ENCODE measurements at regions not wholly inside any gene's neighbourhood (a gene's known extent, or its start where the extent isn't known, plus 50 kb on each side); places are given as distances from the start of the nearest gene placed in this dataset.
"Not testable (repeated sequence)": the region's sequence is repeated elsewhere in the genome, so short reads cannot be mapped to it uniquely, and the experiment has no call there.

DNA sequence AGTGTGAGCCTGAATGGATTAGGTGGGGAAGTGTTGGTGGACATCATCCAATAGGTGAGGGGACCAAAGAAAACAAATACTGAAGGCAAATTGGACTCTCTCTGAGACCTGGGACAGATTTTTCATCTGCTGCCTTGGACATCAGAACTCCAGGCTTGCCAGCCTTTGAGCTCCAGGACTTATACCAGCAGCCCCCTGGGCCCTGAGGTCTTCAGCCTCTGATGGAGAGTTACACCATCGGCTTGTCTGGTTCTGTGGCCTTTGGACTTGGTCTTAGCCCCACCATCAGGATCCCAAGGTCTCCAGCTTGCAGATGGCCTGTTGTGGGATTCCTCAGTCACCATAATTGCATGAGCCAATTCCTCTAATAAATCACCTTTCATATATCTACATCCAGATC, 80.8 kb upstream of the SLC8A3 start:
- no peaks in the 10 kb centered on the region for H3K36me3 Mint-ChIP-seq
- no peak overlapping the region for H3K27ac Mint-ChIP-seq
- H3K27me3 Mint-ChIP-seq = peaks cover 9% of the 10 kb centered on the region
- H3K4me1 Mint-ChIP-seq (ENCODE audit: low read depth) = no peaks in the 10 kb centered on the region
- no peaks in the 10 kb centered on the region for H3K9me3 Mint-ChIP-seq (ENCODE audit: low read depth)
- no peak overlapping the region for H3K4me3 Mint-ChIP-seq

DNA sequence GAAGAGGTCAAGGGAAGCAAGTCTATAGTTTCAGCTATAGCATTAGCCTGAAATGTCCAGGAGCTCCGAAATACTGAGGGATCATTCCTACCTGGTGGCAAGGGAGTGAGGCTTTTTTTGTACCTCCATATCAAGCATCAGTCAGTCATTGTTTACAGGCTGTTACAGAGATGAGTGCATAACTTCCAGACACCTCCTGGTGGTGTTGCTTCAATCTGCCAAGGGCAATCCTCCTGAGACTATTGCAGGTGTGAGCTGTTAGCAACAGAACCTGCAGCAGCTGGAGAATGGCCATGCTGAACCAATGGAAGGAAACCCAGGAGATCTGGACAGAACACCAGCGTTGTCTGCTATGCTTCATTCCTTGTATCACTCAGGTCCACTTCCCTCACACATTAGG, 80.0 kb upstream of the SLC8A3 start:
- Mint-ChIP-seq H3K36me3 (no peaks in the 10 kb centered on the region), H3K4me1 (ENCODE audit: low read depth) (no peaks in the 10 kb centered on the region), H3K4me3 (no peak overlapping the region), H3K27ac (no peak overlapping the region), H3K9me3 (ENCODE audit: low read depth) (no peaks in the 10 kb centered on the region), H3K27me3 (peaks cover 5% of the 10 kb centered on the region)

DNA sequence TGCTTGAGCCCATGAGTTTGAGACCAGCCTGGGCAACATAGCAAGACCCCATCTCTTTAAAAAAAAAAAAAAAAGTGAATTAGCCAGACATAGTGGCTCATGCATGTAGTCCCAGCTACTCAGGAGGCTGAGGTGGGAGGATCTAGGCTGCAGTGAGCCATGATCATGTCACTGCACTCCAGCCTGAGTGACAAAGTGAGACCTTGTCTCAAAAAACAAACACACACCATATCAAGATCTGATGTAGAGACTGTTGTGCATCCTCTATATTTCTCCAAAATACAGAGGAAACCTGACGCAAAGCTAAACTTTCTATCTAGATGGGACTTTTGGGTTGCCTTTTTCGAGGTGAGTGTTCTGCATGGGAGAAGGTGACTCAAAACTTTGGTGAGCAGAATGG, 77.4 kb upstream of the SLC8A3 start:
- H3K4me1 Mint-ChIP-seq (ENCODE audit: low read depth) = no peaks in the 10 kb centered on the region
- H3K27me3 Mint-ChIP-seq = peaks cover 9% of the 10 kb centered on the region
- no peaks in the 10 kb centered on the region for H3K36me3 Mint-ChIP-seq
- no peak overlapping the region for H3K27ac Mint-ChIP-seq
- no peak overlapping the region for H3K4me3 Mint-ChIP-seq
- no peaks in the 10 kb centered on the region for H3K9me3 Mint-ChIP-seq (ENCODE audit: low read depth)

DNA sequence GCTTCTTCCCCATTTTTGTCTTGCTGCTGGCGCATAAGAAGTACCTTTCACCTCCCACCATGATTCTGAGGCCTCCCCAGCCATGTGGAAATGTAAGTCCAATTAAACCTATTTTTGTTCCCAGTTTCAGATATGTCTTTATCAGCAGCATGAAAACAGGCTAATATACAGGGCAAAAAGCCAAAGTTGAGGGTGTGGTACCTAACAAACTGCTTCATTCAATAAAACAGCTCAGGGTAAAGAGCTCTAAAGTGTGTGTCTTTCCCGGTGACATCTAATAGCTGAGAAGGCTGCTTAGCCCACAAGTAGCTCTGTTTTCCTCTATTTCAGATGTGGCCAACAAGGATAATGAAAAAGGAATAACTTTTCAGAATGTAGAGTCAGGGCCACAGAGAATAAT, 76.7 kb upstream of the SLC8A3 start:
- Mint-ChIP-seq H3K27me3 (peaks cover 9% of the 10 kb centered on the region), H3K36me3 (no peaks in the 10 kb centered on the region), H3K4me3 (no peak overlapping the region), H3K27ac (no peak overlapping the region), H3K9me3 (ENCODE audit: low read depth) (no peaks in the 10 kb centered on the region), H3K4me1 (ENCODE audit: low read depth) (no peaks in the 10 kb centered on the region)

DNA sequence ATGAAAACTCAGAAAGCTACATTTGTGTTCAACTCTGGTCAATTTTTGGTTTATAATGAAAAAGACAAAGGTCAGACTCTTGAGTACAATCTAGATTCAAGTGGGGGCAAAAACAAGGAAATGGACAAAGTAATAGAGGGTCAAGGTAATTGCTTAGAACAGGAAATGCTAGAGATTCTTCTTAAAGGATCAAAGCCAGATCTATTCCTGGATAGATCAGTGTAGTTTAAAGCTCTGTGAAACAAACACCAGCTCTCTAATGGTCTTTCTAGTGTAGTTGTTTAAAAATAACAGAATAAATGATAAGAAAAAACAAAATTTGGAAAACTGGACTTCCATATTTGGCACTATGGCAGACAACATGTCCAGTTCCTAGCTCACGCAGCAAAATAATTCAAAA, 70.7 kb upstream of the SLC8A3 start:
- H3K9me3 Mint-ChIP-seq (ENCODE audit: low read depth) = no peaks in the 10 kb centered on the region
- H3K27me3 Mint-ChIP-seq = peaks cover 31% of the 10 kb centered on the region
- no peak overlapping the region for H3K4me3 Mint-ChIP-seq
- no peaks in the 10 kb centered on the region for H3K36me3 Mint-ChIP-seq
- no peak overlapping the region for H3K27ac Mint-ChIP-seq
- peaks cover 12% of the 10 kb centered on the region for H3K4me1 Mint-ChIP-seq (ENCODE audit: low read depth)

DNA sequence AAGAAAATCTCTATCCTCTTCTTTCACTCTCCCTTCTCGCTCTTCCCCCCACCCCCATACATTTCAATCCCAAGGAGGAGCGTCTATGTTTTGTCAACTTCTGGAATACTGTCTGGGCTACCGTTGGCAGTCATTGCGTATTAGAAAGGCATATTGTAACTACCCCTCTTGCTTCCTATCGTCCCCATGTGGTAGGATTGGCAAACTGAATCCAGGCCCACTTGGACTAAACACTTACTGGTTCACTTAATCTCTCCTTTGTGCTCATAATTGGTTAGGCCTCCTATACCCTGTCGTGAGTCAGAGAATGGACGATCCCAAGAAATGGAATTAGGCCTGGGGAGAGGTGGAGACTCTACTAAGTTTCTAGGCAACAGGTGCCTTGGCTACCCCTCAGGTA, 68.8 kb upstream of the SLC8A3 start:
- Mint-ChIP-seq H3K27ac (no peak overlapping the region), H3K36me3 (no peaks in the 10 kb centered on the region), H3K4me3 (no peak overlapping the region), H3K9me3 (ENCODE audit: low read depth) (no peaks in the 10 kb centered on the region), H3K4me1 (ENCODE audit: low read depth) (peaks cover 12% of the 10 kb centered on the region), H3K27me3 (peaks cover 37% of the 10 kb centered on the region)

DNA sequence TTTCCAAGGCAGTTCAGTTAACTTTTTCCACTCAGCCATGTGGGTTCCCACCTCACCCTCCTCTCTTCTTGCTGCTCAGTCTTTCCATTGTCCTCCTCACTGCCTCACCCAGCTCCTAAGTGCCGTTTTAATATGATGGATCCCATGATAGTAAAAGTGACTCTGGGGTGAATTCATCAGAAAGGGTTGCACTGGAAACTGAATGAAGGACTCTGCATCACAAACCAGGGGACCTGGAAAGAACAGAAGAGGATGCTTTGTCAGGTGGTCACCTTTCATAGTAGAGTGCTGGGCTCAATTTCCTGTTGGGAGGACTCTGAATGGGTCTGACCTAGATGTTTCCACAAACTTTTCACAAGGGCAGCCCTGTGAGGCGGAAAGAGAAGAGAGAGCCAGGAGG, 67.8 kb upstream of the SLC8A3 start:
- H3K27me3 Mint-ChIP-seq = peaks cover 40% of the 10 kb centered on the region
- no peaks in the 10 kb centered on the region for H3K36me3 Mint-ChIP-seq
- H3K27ac Mint-ChIP-seq = no peak overlapping the region
- no peaks in the 10 kb centered on the region for H3K9me3 Mint-ChIP-seq (ENCODE audit: low read depth)
- H3K4me3 Mint-ChIP-seq = no peak overlapping the region
- H3K4me1 Mint-ChIP-seq (ENCODE audit: low read depth) = peaks cover 12% of the 10 kb centered on the region

DNA sequence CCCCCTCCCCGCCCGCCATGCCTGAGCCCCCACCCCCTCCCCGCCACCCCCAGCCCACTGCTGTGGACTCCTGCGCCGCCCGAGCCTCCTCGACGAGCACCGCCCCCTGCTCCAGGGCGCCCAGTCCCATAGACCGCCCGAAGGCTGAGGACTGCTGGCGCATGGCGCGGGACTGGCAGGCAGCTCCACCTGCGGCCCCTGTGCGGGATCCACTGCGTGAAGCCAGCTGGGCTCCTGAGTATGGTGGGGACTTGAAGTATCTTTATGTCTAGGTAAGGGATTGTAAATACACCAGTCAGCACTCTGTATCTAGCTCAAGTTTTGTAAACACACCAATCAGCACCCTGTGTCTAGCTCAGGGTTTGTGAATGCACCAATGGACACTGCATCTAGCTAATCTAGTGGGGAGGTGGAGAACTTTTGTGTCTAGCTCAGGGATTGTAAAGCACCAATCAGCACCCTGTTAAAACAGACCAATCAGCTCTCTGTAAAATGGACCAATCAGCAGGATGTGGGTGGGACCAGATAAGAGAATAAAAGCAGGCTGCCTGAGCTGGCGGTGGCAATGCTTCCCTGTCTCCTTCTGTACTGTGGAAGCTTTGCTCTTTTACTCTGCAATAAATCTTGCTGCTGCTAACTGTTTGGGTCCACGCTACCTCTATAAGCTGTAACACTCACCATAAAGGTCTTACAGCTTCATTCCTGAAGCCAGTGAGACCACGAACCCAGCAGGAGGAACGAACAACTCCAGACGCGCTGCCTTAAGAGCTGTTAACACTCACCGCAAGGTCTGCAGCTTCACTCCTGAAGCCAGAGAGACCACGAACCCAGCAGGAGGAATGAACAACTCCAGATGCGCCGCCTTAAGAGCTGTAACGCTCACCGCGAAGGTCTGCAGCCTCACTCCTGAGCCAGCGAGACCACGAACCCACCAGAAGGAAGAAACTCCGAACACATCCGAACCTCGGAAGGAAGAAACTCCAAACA, 66.6 kb upstream of the SLC8A3 start:
- H3K36me3 Mint-ChIP-seq; H3K9me3 Mint-ChIP-seq (ENCODE audit: low read depth); H3K27ac Mint-ChIP-seq: not testable (repeated sequence)
- H3K27me3 Mint-ChIP-seq = peaks cover 43% of the 10 kb centered on the region
- peaks cover 12% of the 10 kb centered on the region for H3K4me1 Mint-ChIP-seq (ENCODE audit: low read depth)
- peak overlapping the region; percentile 86 for H3K4me3 Mint-ChIP-seq

DNA sequence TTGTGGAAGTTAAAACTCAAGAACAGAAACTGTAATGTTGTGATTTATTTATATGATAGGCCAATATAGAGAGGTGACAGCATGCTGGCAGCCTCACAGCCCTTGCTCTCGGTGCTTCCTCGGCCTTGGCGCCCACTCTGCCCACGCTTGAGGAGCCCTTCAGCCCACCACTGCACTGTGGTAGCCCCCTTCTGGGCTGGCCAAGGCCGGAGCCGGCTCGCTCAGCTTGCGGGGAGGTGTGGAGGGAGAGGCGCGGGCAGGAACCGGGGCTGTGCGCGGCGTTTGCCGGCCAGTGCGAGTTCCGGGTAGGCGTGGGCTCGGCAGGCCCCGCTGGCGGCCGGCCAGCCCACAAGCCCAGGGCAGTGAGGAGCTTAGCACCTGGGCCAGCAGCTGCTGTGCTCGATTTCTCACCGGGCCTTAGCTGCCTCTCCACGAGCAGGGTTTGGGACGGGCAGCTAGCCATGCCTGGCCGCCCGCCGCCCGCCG, 65.8 kb upstream of the SLC8A3 start:
- no peaks in the 10 kb centered on the region for H3K9me3 Mint-ChIP-seq (ENCODE audit: low read depth)
- H3K27ac Mint-ChIP-seq = no peak overlapping the region
- peaks cover 12% of the 10 kb centered on the region for H3K4me1 Mint-ChIP-seq (ENCODE audit: low read depth)
- H3K36me3 Mint-ChIP-seq = no peaks in the 10 kb centered on the region
- H3K4me3 Mint-ChIP-seq = peak overlapping the region; percentile 44
- H3K27me3 Mint-ChIP-seq = peaks cover 43% of the 10 kb centered on the region

DNA sequence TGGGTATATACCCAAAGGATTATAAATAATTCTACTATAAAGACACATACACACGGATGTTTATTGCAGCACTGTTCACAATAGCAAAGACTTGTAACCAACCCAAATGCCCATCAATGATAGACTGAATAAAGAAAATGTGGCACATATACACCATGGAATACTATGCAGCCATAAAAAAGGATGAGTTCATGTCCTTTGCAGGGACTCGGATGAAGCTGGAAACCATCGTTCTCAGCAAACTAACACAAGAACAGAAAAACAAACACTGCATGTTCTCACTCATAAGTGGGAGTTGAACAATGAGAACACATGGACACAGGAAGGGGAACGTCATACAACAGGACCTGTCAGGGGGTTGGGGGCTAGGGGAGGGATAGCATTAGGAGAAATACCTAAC, 64.8 kb upstream of the SLC8A3 start:
- Mint-ChIP-seq H3K4me3 (peak overlapping the region; percentile 61), H3K27me3 (peaks cover 39% of the 10 kb centered on the region), H3K4me1 (ENCODE audit: low read depth) (peaks cover 12% of the 10 kb centered on the region)
- H3K36me3 Mint-ChIP-seq; H3K27ac Mint-ChIP-seq; H3K9me3 Mint-ChIP-seq (ENCODE audit: low read depth): not testable (repeated sequence)

DNA sequence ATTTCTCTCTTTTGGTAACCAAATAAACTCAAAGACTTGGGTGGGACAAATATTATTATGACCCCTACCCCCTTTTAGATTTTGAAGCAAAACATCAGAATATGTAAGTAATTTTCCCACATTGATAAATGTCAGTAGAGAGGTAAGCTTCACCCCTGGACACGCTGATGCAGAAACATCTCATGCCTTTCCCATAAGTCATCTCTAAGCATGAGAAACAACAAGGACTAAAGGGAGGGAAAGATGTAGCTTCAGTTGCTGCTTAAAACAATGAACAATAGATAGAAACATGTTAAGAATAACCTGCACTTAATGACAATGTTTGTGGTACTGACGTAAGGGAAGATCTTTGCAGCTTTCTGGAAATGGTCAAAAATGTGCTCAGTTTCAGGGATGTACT, 56.3 kb upstream of the SLC8A3 start:
- H3K36me3 Mint-ChIP-seq = no peaks in the 10 kb centered on the region
- no peak overlapping the region for H3K4me3 Mint-ChIP-seq
- no peaks in the 10 kb centered on the region for H3K4me1 Mint-ChIP-seq (ENCODE audit: low read depth)
- no peaks in the 10 kb centered on the region for H3K9me3 Mint-ChIP-seq (ENCODE audit: low read depth)
- H3K27ac Mint-ChIP-seq = no peak overlapping the region
- peaks cover 16% of the 10 kb centered on the region for H3K27me3 Mint-ChIP-seq

DNA sequence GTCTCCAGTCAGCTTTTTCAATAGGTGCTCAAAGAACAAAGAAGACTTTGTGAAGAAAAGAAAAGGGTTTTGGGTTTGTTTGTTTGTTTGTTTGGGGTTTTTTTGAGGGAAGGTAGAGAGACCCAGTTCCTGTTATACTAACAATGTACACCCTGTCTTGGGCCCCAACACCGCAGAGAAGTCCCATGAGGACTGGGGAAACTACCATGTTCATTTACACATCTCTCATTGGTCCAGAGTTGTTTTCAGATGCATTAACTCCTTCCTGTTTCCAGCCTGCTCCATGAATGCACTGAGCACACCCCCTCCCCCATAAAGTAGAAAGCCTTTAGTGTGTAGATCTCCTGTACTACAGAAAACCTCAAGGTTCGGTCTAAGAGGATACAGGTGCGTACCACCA, 51.1 kb upstream of the SLC8A3 start:
- Mint-ChIP-seq H3K9me3 (ENCODE audit: low read depth) (no peaks in the 10 kb centered on the region), H3K27ac (no peak overlapping the region), H3K36me3 (no peaks in the 10 kb centered on the region), H3K4me3 (no peak overlapping the region), H3K4me1 (ENCODE audit: low read depth) (no peaks in the 10 kb centered on the region), H3K27me3 (peaks cover 16% of the 10 kb centered on the region)

DNA sequence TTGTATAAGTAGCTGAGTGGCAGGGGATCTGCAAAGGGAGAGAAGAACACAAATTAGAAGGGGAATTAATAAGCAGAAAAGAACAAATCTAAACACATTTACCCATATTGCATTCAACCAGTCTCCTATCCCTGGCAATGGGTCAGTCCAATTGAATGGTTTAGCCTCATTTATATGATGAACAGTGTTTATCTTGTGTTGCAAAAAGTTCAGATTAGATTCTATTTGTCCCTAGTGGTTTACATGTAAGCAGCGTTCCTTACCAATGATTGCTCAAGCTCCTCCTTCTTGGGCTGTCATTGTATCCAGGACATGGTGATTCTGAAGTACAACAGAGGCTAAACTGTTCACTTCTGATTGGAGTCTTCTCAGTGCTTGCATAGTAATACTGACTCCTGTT, 49.9 kb upstream of the SLC8A3 start:
- not testable (repeated sequence) for H3K9me3 Mint-ChIP-seq (ENCODE audit: low read depth); H3K36me3 Mint-ChIP-seq; H3K4me1 Mint-ChIP-seq (ENCODE audit: low read depth); H3K27ac Mint-ChIP-seq; H3K4me3 Mint-ChIP-seq
- peaks cover 19% of the 10 kb centered on the region for H3K27me3 Mint-ChIP-seq
